ENCODE measurements at regions not wholly inside any gene's neighbourhood (a gene's known extent, or its start where the extent isn't known, plus 50 kb on each side); places are given as distances from the start of the nearest gene placed in this dataset.
A peak's percentile ranks its signal among the peaks of the same experiment; 100 is the strongest.
"Not testable (repeated sequence)": the region's sequence is repeated elsewhere in the genome, so short reads cannot be mapped to it uniquely, and the experiment has no call there.

GRCh38 chrX:84611843-84612636, 109.8 kb upstream of the HDX start:
- H3K27ac ChIP-seq = no peak overlapping the region
- no peak for DNase-seq (ENCODE audit: low read depth, low spot score)

DNA sequence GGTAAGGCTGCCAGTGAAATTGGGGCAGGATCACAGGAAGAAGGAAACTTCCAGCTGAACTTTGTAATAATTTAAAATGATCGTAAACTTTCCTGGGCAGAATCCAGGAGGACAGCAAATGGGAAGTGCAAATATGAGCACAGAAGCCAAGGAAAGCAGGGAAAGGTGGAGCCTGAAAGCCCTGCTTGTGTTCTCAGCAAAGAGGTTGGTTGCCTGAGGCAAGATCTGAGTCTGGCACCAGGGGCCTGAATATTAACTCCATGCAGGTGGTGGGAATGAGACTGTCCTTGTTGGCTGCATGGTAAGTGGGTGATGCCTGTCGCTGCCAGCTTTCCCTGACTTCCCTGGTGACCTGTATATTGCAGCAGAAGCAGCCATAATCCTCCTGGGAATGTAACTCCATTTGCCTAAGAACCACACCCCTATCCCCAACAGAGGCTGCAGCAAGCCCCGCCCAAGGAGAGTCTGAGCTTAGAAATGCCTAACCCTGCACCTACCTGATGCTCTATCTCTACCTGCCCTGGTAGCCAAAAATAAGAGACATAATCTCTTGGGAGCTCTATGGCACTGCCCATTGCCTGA, 132.0 kb upstream of the HDX start:
- no peak for DNase-seq (ENCODE audit: low read depth, low spot score)
- H3K27ac ChIP-seq = no peak overlapping the region

- DNase-seq (ENCODE audit: low read depth, low spot score) = no peak
- H3K27ac ChIP-seq = no peak overlapping the region
These were observed 163.8 kb upstream of the HDX start for GRCh38 chrX:84666086-84666485.

GRCh38 chrX:84690228-84690627, 188.0 kb upstream of the HDX start:
- no peak overlapping the region for H3K27ac ChIP-seq
- DNase-seq (ENCODE audit: low read depth, low spot score) = no peak

GRCh38 chrX:84709987-84710386, 207.7 kb upstream of the HDX start:
- no peak overlapping the region for H3K27ac ChIP-seq
- DNase-seq (ENCODE audit: low read depth, low spot score) = no peak

DNA sequence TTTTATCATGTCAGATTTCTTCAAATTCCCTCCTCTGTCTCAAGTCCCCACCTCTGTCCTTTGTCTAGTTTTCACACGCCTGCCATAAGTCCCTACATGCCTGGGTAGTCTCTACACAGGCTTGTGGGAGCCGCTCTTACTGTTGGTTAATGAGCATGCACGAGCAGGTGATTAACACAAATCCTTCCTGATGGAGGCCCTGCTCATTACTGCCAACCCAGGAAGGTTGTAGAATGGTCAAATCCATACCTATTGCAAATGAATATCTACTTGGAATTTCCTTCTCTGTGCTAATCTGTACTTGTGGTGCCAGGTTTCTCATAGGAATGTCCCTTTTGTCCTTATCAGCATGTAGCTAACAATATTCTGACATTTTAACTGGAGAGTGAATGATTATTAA, 208.4 kb upstream of the HDX start:
- H3K27ac ChIP-seq = no peak overlapping the region
- DNase-seq (ENCODE audit: low read depth, low spot score) = no peak

DNA sequence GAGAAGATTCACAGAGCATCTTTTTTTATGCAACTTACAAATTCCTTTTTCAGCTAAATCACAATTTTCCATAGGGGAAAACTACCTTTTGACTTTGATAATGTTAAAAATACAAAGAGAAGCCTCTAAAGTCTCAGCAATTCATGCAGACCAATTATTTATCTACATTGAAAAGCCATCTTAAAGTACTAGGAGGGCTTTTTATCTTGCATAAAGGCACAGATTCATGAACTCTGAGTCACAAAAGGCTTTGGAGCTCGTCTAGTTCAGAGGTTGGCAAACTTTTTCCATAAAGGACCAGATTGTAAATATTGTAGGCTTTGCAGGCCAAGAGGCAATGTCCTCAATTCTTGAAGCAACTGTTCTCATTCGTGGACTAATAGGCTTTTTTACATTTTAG, 210.4 kb upstream of the HDX start:
- no peak overlapping the region for H3K27ac ChIP-seq
- DNase-seq (ENCODE audit: low read depth, low spot score) = no peak

DNA sequence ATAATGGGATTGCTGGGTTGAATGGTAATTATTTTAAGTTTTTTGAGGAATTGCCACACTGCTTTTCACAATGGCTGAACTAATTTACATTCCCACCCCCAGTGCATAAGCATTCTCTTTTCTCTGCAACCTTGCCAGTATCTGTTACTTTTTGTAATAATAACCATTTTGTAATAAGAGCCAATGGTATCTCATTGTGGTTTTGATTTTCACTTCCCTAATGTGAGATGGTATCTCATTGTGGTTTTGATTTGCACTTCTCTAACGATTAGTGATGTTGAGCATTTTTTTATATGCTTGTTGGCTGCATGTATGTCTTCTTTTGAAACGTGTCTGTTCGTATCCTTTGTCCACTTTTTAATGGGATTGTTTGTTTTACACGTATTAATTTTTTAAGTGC, 213.1 kb upstream of the HDX start:
- H3K27ac ChIP-seq = no peak overlapping the region
- no peak for DNase-seq (ENCODE audit: low read depth, low spot score)

DNA sequence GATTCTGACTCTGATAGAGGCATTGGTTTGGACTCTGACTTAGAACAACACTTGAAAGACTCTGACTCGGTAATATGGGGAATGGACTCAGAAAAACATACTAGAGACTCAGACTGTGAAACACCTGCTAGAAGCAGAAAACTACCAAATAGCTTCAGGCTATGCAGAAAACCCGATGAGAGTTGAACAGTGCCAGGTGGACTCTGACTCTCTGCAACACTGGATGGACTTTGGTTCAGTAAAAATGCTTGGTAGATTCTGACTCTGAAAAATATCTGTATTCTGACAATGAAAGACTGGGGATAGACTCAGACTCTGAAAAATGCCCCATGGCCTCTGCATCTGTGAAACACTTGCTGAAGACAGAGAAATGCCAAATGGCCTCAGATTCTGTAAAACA, 215.1 kb upstream of the HDX start:
- no peak overlapping the region for H3K27ac ChIP-seq
- DNase-seq (ENCODE audit: low read depth, low spot score) = no peak

DNA sequence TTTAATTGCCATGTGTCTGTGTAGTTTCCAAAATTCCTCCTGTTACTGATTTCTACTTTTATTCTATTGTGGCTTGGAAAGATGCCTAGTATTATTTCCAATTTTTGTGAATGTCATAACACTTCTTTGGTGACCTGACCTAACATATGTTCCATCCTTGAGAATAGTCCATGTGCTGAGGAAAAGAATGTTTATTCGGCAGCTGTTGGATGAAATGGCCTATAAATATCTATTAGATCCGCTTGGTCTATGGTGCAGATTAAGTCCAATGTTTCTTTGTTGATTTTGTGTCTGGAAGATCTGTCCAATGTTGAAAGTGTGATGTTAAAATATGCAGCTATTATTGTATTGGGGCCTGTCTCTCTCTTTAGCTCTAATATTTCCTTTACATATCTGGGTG, 219.2 kb upstream of the HDX start:
- no peak overlapping the region for H3K27ac ChIP-seq
- DNase-seq (ENCODE audit: low read depth, low spot score) = no peak

- no peak for DNase-seq (ENCODE audit: low read depth, low spot score)
These were observed 222.3 kb upstream of the HDX start for GRCh38 chrX:84724576-84724975.

DNA sequence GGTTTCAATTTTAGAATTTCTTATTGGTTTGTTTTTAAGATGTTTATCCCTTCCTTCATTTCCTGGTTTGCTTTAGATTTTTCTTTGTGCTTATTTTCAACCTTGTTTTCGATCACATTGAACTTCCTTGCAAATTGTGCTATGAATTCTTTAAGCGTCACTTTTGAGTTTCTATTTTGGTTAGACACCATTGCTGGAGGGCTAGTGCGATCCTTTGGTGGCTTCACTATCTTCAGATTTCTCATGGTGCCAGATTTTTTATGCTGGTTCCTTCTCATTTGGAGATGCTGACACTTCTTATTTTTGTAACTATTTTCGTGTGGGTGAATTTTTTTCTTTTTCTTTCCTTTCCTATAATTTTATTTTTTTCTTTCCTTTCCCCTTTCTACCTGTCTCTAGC, 227.2 kb upstream of the HDX start:
- H3K27ac ChIP-seq = no peak overlapping the region
- DNase-seq (ENCODE audit: low read depth, low spot score) = no peak

More at GRCh38 chrX:84724576-84724975, 222.3 kb upstream of the HDX start:
- no peak overlapping the region for H3K27ac ChIP-seq

GRCh38 chrX:84729809-84730208, 227.6 kb upstream of the HDX start:
- no peak overlapping the region for H3K27ac ChIP-seq
- no peak for DNase-seq (ENCODE audit: low read depth, low spot score)

GRCh38 chrX:84735025-84735424, 232.8 kb upstream of the HDX start:
- peak; percentile 73 for DNase-seq (ENCODE audit: low read depth, low spot score)
- H3K27ac ChIP-seq = no peak overlapping the region

DNA sequence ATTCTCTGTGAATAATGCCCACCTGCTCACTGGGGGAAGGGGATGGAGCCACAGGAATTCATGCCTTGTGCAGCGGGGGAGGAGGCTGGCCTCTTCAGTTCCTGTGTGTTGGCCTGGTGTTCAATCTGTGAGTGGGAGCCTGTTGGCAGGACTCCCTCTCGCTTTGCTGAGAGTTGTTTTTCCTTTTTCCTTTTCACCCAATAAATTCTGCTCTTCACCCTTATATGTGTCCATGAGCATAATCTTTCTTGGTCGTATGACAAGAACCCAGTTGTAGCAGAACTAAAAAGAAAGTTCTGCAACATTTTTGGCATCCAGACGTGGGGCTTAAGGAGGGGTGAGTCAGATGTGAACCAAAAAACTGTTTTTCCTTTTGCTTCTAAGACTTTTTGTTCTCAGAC, 235.2 kb upstream of the HDX start:
- no peak overlapping the region for H3K27ac ChIP-seq
- no peak for DNase-seq (ENCODE audit: low read depth, low spot score)

DNA sequence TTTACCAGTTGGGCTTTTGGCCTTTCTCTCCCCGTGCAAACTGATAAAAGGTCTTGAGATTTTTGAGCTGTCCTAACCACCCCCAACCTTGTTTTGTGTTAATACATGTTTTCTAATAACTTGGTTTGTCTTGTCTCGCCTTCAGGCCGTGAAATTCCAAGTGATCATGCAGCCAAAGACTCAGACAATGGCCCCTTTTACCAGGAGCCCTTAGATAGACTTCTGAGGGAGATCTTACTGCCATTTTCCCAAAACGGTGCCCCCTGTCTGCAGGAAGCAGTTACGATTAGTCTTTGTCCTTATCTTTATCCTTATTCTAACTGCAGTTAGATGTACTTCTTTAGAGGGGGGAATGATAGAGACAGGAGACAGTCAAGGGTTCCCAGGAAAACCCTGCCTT, 245.3 kb upstream of the HDX start:
- no peak overlapping the region for H3K27ac ChIP-seq
- no peak for DNase-seq (ENCODE audit: low read depth, low spot score)

GRCh38 chrX:84748965-84749656, 246.9 kb upstream of the HDX start:
- no peak for DNase-seq (ENCODE audit: low read depth, low spot score)
- no peak overlapping the region for H3K27ac ChIP-seq

GRCh38 chrX:84760560-84760959, 243.1 kb upstream of the APOOL start:
- H3K27ac ChIP-seq = no peak overlapping the region
- DNase-seq (ENCODE audit: low read depth, low spot score) = no peak

DNA sequence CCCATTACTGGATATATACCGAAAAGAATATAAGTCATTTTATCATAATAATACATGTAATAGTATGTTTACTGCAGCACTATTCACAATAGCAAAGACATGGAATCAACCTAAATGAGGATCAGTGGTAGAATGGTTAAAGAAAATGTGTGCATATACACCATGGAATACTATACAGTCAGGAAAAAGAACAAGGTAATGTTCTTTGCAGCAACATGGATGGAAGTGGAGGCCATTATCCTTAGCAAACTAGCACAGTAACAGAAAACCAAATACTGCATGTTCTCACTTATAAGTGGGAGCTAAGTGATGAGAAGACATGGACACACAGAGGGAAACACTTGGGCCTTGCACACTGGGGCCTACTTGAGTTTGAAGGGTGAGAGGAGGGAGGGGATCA, 207.4 kb upstream of the APOOL start:
- no peak overlapping the region for H3K27ac ChIP-seq
- no peak for DNase-seq (ENCODE audit: low read depth, low spot score)

DNA sequence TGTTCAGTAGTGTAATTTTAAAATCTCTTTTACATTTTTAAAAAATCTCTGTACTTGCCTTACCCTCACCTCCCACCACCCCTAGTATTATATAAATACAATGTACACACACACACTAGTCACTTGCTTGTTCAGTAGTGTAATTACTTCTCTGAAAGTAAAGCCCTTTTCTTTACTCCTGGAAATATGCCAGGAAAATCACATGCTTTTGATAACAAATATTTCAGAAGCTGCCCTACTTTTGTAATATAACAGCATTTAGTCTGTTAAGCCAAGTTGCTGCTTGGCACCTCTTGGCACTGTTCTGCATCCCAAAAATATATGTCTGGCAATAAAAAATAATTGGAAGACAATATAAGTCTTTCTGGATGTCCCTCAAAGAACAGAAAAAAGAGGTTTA, 172.8 kb upstream of the APOOL start:
- DNase-seq (ENCODE audit: low read depth, low spot score) = no peak
- H3K27ac ChIP-seq = no peak overlapping the region

GRCh38 chrX:84846541-84846940, 157.1 kb upstream of the APOOL start:
- not testable (repeated sequence) for H3K27ac ChIP-seq; DNase-seq (ENCODE audit: low read depth, low spot score)

GRCh38 chrX:84851183-84851582, 152.5 kb upstream of the APOOL start:
- H3K27ac ChIP-seq; DNase-seq (ENCODE audit: low read depth, low spot score): not testable (repeated sequence)
